Endothelial cell of umbilical vein (primary cell): ENCODE measurements at regions not wholly inside any gene's neighbourhood (a gene's known extent, or its start where the extent isn't known, plus 50 kb on each side); places are given as distances from the start of the nearest gene placed in this dataset.

Experiments used
- BruUV-seq: library from RNA; stranded (reverse); fragments of 400-500 nt; replicated peaks from 2 replicates; lab custom pipeline; 2021; lab: Mats Ljungman, UMichigan
- CTCF ChIA-PET: fragments of 300-600, 350-600 bp; sonication (Branson Sonifier 250); formaldehyde crosslinking; loops from one replicate; lab custom pipeline; 2021; ENCODE audit warnings: antibody characterized with exemption, inconsistent platforms; lab: Charles Lee
- POLR2A ChIA-PET: fragments of 300-600, 350-600 bp; sonication (Branson Sonifier 250); formaldehyde crosslinking; loops from one replicate; lab custom pipeline; 2021; ENCODE audit warnings: antibody characterized with exemption, inconsistent platforms; lab: Charles Lee
- DNase-seq: peaks from one replicate; pipeline ENCODE4 v3.0.0-alpha.2; 2011; ENCODE audit warnings: low read depth, low spot score
- FAIRE-seq: peaks from 2 replicates; lab custom pipeline; 2011; peaks lifted over from hg19 to GRCh38; lab: Jason Lieb, UNC
- H2AFZ ChIP-seq: 2 replicates; pipeline ENCODE4 v1.6.0; 2012; ENCODE audit warnings: low read depth, low read length, control low read depth, inconsistent platforms
- H3K27ac ChIP-seq: 2 replicates; pipeline ENCODE4 v1.5.1; 2011; ENCODE audit warnings: low read depth, mild to moderate bottlenecking, control low read depth, low read length, moderate library complexity; ENCODE audit not compliant: insufficient read depth
- H3K27me3 ChIP-seq, 2 experiments: 2 replicates each; pipeline versions ENCODE4 v1.6.0 to v1.6.1; 2011; ENCODE audit warnings: low read length in 2 of 2, mixed read lengths in 1 of 2; ENCODE audit not compliant: control insufficient read depth in 2 of 2, insufficient read depth in 2 of 2
- H3K36me3 ChIP-seq, 2 experiments: 2 replicates in 1 of 2; 3 replicates in 1 of 2; pipeline ENCODE4 v1.5.1; 2011; ENCODE audit warnings: low read length in 2 of 2, mild to moderate bottlenecking in 1 of 2, moderate library complexity in 1 of 2; ENCODE audit not compliant: control insufficient read depth in 2 of 2, insufficient read depth in 2 of 2; ENCODE audit errors: extremely low read depth in 1 of 2
- H3K4me1 ChIP-seq: 3 replicates; pipeline ENCODE4 v1.5.1; 2011; ENCODE audit warnings: mild to moderate bottlenecking, low read length; ENCODE audit not compliant: control insufficient read depth, insufficient read depth; ENCODE audit errors: extremely low read depth
- H3K4me2 ChIP-seq: 2 replicates; pipeline ENCODE4 v1.6.1; 2011; ENCODE audit warnings: low read length, control low read depth, mixed read lengths; ENCODE audit not compliant: insufficient read depth
- H3K4me3 ChIP-seq, 3 experiments: fragments of 200-600 bp in 1 of 3; sonication (generic), shearing (Covaris generic) in 1 of 3; replicated peaks in 1 of 3; 2 replicates each; pipeline ENCODE4 v1.5.1; 2011 to 2016; ENCODE audit warnings: control low read depth in 3 of 3, low read length in 3 of 3, mild to moderate bottlenecking in 2 of 3, inconsistent platforms in 1 of 3, low read depth in 1 of 3, moderate library complexity in 1 of 3; ENCODE audit not compliant: insufficient read depth in 1 of 3
- H3K79me2 ChIP-seq: 2 replicates; pipeline ENCODE4 v1.6.0; 2012; ENCODE audit warnings: low read length, inconsistent platforms; ENCODE audit not compliant: control insufficient read depth, insufficient read depth
- H3K9ac ChIP-seq: replicated peaks from 2 replicates; pipeline ENCODE3; 2011; ENCODE audit warnings: low read length, control low read depth; ENCODE audit not compliant: insufficient read depth; ENCODE audit errors: extremely low read depth
- H3K9me1 ChIP-seq: replicated peaks from 3 replicates; pipeline ENCODE4 v1.6.0; 2011; ENCODE audit warnings: mild to moderate bottlenecking, low read length; ENCODE audit not compliant: control insufficient read depth, insufficient read depth; ENCODE audit errors: extremely low read depth
- H3K9me3 ChIP-seq: replicated peaks from 2 replicates; pipeline ENCODE4 v1.5.1; 2012; ENCODE audit warnings: low read length, inconsistent platforms; ENCODE audit not compliant: control insufficient read depth, insufficient read depth
- H4K20me1 ChIP-seq: replicated peaks from 2 replicates; pipeline ENCODE3; 2011; ENCODE audit warnings: mild to moderate bottlenecking, low read length; ENCODE audit not compliant: control insufficient read depth, insufficient read depth; ENCODE audit errors: extremely low read depth
- EZH2 ChIP-seq: IDR thresholded peaks from 2 replicates; pipeline ENCODE4 v1.6.1; 2012; ENCODE audit warnings: borderline replicate concordance, low read depth, mild to moderate bottlenecking, moderate library complexity, low read length, inconsistent platforms; ENCODE audit not compliant: severe bottlenecking
- FOS ChIP-seq: IDR thresholded peaks from 2 replicates; pipeline ENCODE4 v1.6.1; 2011; ENCODE audit warnings: mild to moderate bottlenecking, low read length, moderate library complexity, borderline replicate concordance; ENCODE audit not compliant: insufficient read depth
- GATA2 ChIP-seq: IDR thresholded peaks from 2 replicates; pipeline ENCODE4 v1.7.0; 2011; ENCODE audit warnings: low read depth, mild to moderate bottlenecking, moderate library complexity, mixed read lengths, low read length; ENCODE audit not compliant: insufficient read length, insufficient read depth
- JUN ChIP-seq: IDR thresholded peaks from 2 replicates; pipeline ENCODE4 v1.6.1; 2011; ENCODE audit warnings: borderline replicate concordance, low read depth; ENCODE audit not compliant: insufficient read length, insufficient read depth
- MYC ChIP-seq: IDR thresholded peaks from one replicate; pipeline ENCODE4 v1.6.1; 2011; ENCODE audit warnings: mild to moderate bottlenecking, low read depth, low read length
- POLR2A ChIP-seq: IDR thresholded peaks from 2 replicates; pipeline ENCODE4 v1.6.1; 2012; ENCODE audit warnings: low read depth, mild to moderate bottlenecking, control low read depth, low read length
- POLR2AphosphoS5 ChIP-seq: IDR thresholded peaks from 2 replicates; pipeline ENCODE4 v1.6.1; 2012; ENCODE audit warnings: low read depth, mild to moderate bottlenecking, control low read depth, low read length, moderate library complexity; ENCODE audit not compliant: insufficient read depth
- dilution Hi-C: fragments of 300-500 bp; cut with MboI; formaldehyde crosslinking; loops from one replicate; pipeline ENCODE4 v1.15.0; 2019; ENCODE audit warnings: low sequenced_read_pairs; ENCODE audit not compliant: extremely low pct_ligation_motif_present
- intact Hi-C: fragments of 100-400 bp; cut with micrococcal nuclease; formaldehyde crosslinking; loops from one replicate; pipeline ENCODE4 v1.10.0; 2022
- TF ChIP-seq, protein P1 (sequence below): IDR thresholded peaks from 2 replicates; pipeline ENCODE4 v1.6.1; 2011; ENCODE audit not compliant: insufficient read depth, insufficient read length

DNA sequence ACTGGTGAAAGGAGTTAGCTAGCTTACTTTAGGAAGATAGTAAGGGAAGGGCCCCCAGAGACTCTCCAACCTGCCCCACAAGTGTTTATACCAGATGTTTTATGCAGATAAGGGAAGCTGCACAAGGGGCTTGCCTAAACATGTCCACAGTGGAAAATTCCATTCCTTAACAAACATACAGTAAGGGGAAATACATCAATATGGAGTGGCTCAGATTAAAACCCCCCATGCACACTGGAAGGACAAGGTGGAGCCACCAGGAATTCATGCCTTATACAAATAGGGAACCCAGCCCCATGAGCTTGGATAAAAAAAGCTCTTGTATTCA lies 106.3 kb upstream of the GPBP1 start:
- CTCF ChIA-PET, result no interaction called here
- intact Hi-C loops (no loop called here), dilution Hi-C loops (no loop called here)
- no peaks in the 10 kb centered on the region for H4K20me1 ChIP-seq
- H3K9ac ChIP-seq, result no peak overlapping the region
- no peaks in the 10 kb centered on the region for H3K9me1 ChIP-seq
- H3K27me3 ChIP-seq, result peaks cover 2% of the 10 kb centered on the region in 2 experiments
- H2AFZ ChIP-seq, result no peak overlapping the region
- H3K4me1 ChIP-seq, result no peaks in the 10 kb centered on the region
- no peak overlapping the region for H3K4me2 ChIP-seq
- no peak for FAIRE-seq
- POLR2A ChIA-PET, result no interaction called here
- H3K27ac ChIP-seq, result no peak overlapping the region
- peak; percentile 60 for DNase-seq
- no peaks in the 10 kb centered on the region for H3K36me3 ChIP-seq
- BruUV-seq, result no TSS peak
- no peaks in the 10 kb centered on the region for H3K79me2 ChIP-seq
- H3K9me3 ChIP-seq, result no peaks in the 10 kb centered on the region
- TF ChIP-seq POLR2AphosphoS5 (no peak), EZH2 (no peak), MYC (no peak)
- TF ChIP-seq, protein P1, sequence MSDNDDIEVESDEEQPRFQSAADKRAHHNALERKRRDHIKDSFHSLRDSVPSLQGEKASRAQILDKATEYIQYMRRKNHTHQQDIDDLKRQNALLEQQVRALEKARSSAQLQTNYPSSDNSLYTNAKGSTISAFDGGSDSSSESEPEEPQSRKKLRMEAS, result no peak
- no peak overlapping the region for H3K4me3 ChIP-seq

DNA sequence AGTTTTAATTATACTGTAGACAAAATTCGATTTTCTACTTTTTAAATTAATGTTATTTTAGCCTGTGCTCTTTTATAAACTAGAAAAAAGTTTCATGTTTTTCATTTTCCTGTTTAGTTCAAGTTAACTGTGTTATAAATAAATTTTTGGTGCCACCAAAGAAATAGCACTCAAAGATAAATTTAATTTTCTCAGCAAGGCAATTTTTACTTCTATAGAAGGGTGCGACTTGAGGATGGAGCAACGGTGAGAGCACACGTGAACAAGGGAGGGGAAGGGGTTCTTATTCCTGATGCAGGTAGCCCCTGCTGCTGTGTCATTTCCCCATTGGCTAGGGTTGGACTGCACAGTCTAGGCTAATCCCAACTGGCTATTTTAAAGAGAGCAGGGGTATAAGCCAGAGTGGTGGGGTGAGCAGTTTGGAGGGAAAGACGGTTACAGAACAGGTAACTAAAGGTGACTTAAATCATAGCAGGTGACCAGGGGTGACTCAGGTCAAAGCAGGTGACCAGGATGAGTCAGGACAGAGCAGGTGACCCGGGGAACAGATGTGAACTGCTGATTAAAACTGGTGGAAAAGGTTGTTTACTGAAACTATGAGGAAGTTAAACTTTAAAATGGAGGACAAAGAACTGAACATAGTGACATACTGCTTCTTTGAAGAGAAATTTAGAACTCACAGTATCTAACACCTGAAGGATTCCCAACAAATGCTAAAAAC lies 104.6 kb upstream of the GPBP1 start:
- dilution Hi-C loops (no loop called here), intact Hi-C loops (no loop called here)
- Histone ChIP-seq H3K9me3 (no peaks in the 10 kb centered on the region), H3K4me2 (no peak overlapping the region), H3K36me3 (no peaks in the 10 kb centered on the region), H3K27me3 (peaks cover 0 to 2% of the 10 kb centered on the region in 2 experiments), H3K9me1 (no peaks in the 10 kb centered on the region), H3K4me1 (no peaks in the 10 kb centered on the region), H3K9ac (no peak overlapping the region), H2AFZ (no peak overlapping the region), H3K4me3 (no peak overlapping the region), H4K20me1 (no peaks in the 10 kb centered on the region), H3K27ac (no peak overlapping the region), H3K79me2 (no peaks in the 10 kb centered on the region)
- DNase-seq (no peak), FAIRE-seq (no peak)
- ChIA-PET POLR2A (no interaction called here), CTCF (no interaction called here)
- no TSS peak for BruUV-seq
- TF ChIP-seq, protein P1, result no peak
- TF ChIP-seq MYC (no peak), POLR2AphosphoS5 (no peak), GATA2 (no peak), JUN (no peak), FOS (no peak), POLR2A (no peak), EZH2 (no peak)
